SK-N-SH (cell line): ENCODE measurements at regions not wholly inside any gene's neighbourhood (a gene's known extent, or its start where the extent isn't known, plus 50 kb on each side); places are given as distances from the start of the nearest gene placed in this dataset.
"Not testable (repeated sequence)": the region's sequence is repeated elsewhere in the genome, so short reads cannot be mapped to it uniquely, and the experiment has no call there.

ENCODE experiments used
- CTCF ChIA-PET: fragments of 300-600, 350-600 bp; formaldehyde crosslinking; extraction: SDS; loops from one replicate; lab custom pipeline; 2021; lab: Yijun Ruan, JAX
- POLR2A ChIA-PET: fragments of 350-600 bp; sonication (Branson Sonifier 250); formaldehyde crosslinking; extraction: SDS; loops from one replicate; lab custom pipeline; 2020; ENCODE audit warnings: antibody characterized with exemption, inconsistent platforms; lab: Yijun Ruan, JAX
- DNase-seq: peaks from one replicate; pipeline ENCODE4 v3.0.0; 2012
- H2AFZ ChIP-seq: fragments of 200-600 bp; sonication (generic); 2 replicates; pipeline ENCODE4 v1.8.1; 2016; ENCODE audit warnings: antibody characterized with exemption, mild to moderate bottlenecking, low read depth
- H3F3A ChIP-seq: fragments of 200-600 bp; sonication (generic); replicated peaks from 2 replicates; pipeline ENCODE3; 2016; ENCODE audit warnings: antibody characterized with exemption, mild to moderate bottlenecking; ENCODE audit not compliant: insufficient read depth
- H3K27ac ChIP-seq, 2 experiments: fragments of 200-500 bp in 1 of 2; fragments of 200-600 bp in 1 of 2; sonication (Bioruptor generic) in 1 of 2; sonication (generic), shearing (Covaris generic) in 1 of 2; 2 replicates each; pipeline versions ENCODE4 v1.5.1 to v1.6.1; 2014 to 2016; ENCODE audit warnings: low read depth in 2 of 2, inconsistent platforms in 1 of 2, low read length in 1 of 2, mild to moderate bottlenecking in 1 of 2, mixed read lengths in 1 of 2
- H3K27me3 ChIP-seq: fragments of 200-600 bp; sonication (generic), shearing (Covaris generic); 2 replicates; pipeline ENCODE4 v1.6.1; 2016; ENCODE audit warnings: mixed run types; ENCODE audit not compliant: insufficient read depth
- H3K36me3 ChIP-seq, 2 experiments: fragments of 200-500 bp in 1 of 2; fragments of 200-600 bp in 1 of 2; sonication (Bioruptor generic) in 1 of 2; sonication (generic) in 1 of 2; replicated peaks in 1 of 2; 2 replicates each; pipeline versions ENCODE3 to v1.5.1; 2014 to 2016; ENCODE audit warnings: low read length in 1 of 2, mild to moderate bottlenecking in 1 of 2; ENCODE audit not compliant: insufficient read depth in 2 of 2, control insufficient read depth in 1 of 2
- H3K4me1 ChIP-seq, 2 experiments: fragments of 200-500 bp in 1 of 2; fragments of 200-600 bp in 1 of 2; sonication (Bioruptor generic) in 1 of 2; sonication (generic), shearing (Covaris generic) in 1 of 2; 2 replicates each; pipeline versions ENCODE4 v1.5.1 to v1.6.1; 2014 to 2016; ENCODE audit warnings: low read depth in 1 of 2, low read length in 1 of 2, mixed run types in 1 of 2; ENCODE audit not compliant: insufficient read depth in 2 of 2, control insufficient read depth in 1 of 2
- H3K4me2 ChIP-seq: fragments of 200-600 bp; sonication (generic), shearing (Covaris generic); 2 replicates; pipeline ENCODE4 v1.6.1; 2017; ENCODE audit warnings: mixed run types
- H3K4me3 ChIP-seq, 2 experiments: fragments of 200-500 bp in 1 of 2; fragments of 200-600 bp in 1 of 2; sonication (Bioruptor generic) in 1 of 2; sonication (generic), shearing (Covaris generic) in 1 of 2; 2 replicates each; pipeline versions ENCODE4 v1.5.1 to v1.8.1; 2014 to 2016; ENCODE audit warnings: low read depth in 2 of 2, inconsistent platforms in 1 of 2, low read length in 1 of 2, mild to moderate bottlenecking in 1 of 2, mixed read lengths in 1 of 2, moderate library complexity in 1 of 2
- H3K79me2 ChIP-seq: fragments of 200-600 bp; sonication (generic); 2 replicates; pipeline ENCODE4 v1.8.1; 2017; ENCODE audit warnings: mild to moderate bottlenecking; ENCODE audit not compliant: insufficient read depth
- H3K9ac ChIP-seq: fragments of 200-600 bp; sonication (generic); 2 replicates; pipeline ENCODE4 v1.6.1; 2017; ENCODE audit warnings: mixed run types
- H3K9me2 ChIP-seq: fragments of 200-600 bp; sonication (generic); 2 replicates; pipeline ENCODE4 v1.6.1; 2017; ENCODE audit warnings: mixed run types
- H3K9me3 ChIP-seq: fragments of 200-600 bp; sonication (generic); 2 replicates; pipeline ENCODE4 v1.6.1; 2017; ENCODE audit warnings: mixed run types, mild to moderate bottlenecking, moderate library complexity
- H4K20me1 ChIP-seq: fragments of 200-600 bp; sonication (generic); 2 replicates; pipeline ENCODE4 v1.6.1; 2017; ENCODE audit warnings: mild to moderate bottlenecking, mixed run types; ENCODE audit not compliant: insufficient read depth
- ELF1 ChIP-seq: IDR thresholded peaks from 2 replicates; pipeline ENCODE4 v1.4.0; 2012
- FOSL2 ChIP-seq: IDR thresholded peaks from 2 replicates; pipeline ENCODE4 v1.4.0; 2012; ENCODE audit warnings: low read depth, mild to moderate bottlenecking, moderate library complexity, borderline replicate concordance
- MEF2A ChIP-seq: IDR thresholded peaks from 2 replicates; pipeline ENCODE4 v1.4.0; 2012; ENCODE audit warnings: low read depth, borderline replicate concordance
- NFIC ChIP-seq: IDR thresholded peaks from 2 replicates; pipeline ENCODE4 v1.4.0; 2012; ENCODE audit warnings: borderline replicate concordance
- NRF1 ChIP-seq: IDR thresholded peaks from 2 replicates; pipeline ENCODE4 v1.6.1; 2012; ENCODE audit warnings: low read depth, mild to moderate bottlenecking, low read length
- RCOR1 ChIP-seq: fragments of 150-350 bp; IDR thresholded peaks from 2 replicates; pipeline ENCODE4 v1.6.1; 2017; ENCODE audit warnings: antibody characterized with exemption, low read length
- RFX5 ChIP-seq: IDR thresholded peaks from 2 replicates; pipeline ENCODE4 v1.6.1; 2012; ENCODE audit warnings: mild to moderate bottlenecking, improper control_type of control experiment, low read length
- SMC3 ChIP-seq: IDR thresholded peaks from 2 replicates; pipeline ENCODE4 v1.6.1; 2012; ENCODE audit warnings: low read depth, low read length, improper control_type of control experiment
- TCF12 ChIP-seq: IDR thresholded peaks from 2 replicates; pipeline ENCODE4 v1.4.0; 2012
- whole genome bisulfite sequencing: methylation state at CpG from one replicate; pipeline ENCODE4 v1.1.6; 2017; ENCODE audit warnings: low lambda C conversion rate; 5-methylcytosine and 5-hydroxymethylcytosine counted together

- no peak overlapping the region for H3K9ac ChIP-seq
- H3K4me3 ChIP-seq, result no peak overlapping the region
- 55% methylated on average over 2 of the region's 2 CpGs for WGBS
- peak; percentile 19; the same call in 1 of the 2 replicates for TF ChIP-seq TCF12
- TF ChIP-seq NFIC, result no peak
- no peaks in the 10 kb centered on the region for H3K36me3 ChIP-seq
- H3F3A ChIP-seq, result no peaks in the 10 kb centered on the region
- no peaks in the 10 kb centered on the region for H3K79me2 ChIP-seq
- H3K9me2 ChIP-seq, result no peaks in the 10 kb centered on the region
- H2AFZ ChIP-seq, result no peak overlapping the region
- no peaks in the 10 kb centered on the region for H3K9me3 ChIP-seq
- H3K27ac ChIP-seq, result no peak overlapping the region
- H3K4me1 ChIP-seq, result peaks cover 11 to 12% of the 10 kb centered on the region in 2 experiments; a peak in 2 of 4 replicates
- H4K20me1 ChIP-seq, result no peaks in the 10 kb centered on the region
- DNase-seq, result no peak
- ChIA-PET POLR2A (no interaction called here), CTCF (no interaction called here)
- no peaks in the 10 kb centered on the region for H3K27me3 ChIP-seq
- H3K4me2 ChIP-seq, result no peak overlapping the region
Observed at GRCh38 chr16:14015948-14016347, 55.2 kb upstream of the MRTFB start.

GRCh38 chr16:14016362-14016761 lies 54.8 kb upstream of the MRTFB start:
- CTCF ChIA-PET, POLR2A ChIA-PET: not testable (repeated sequence)

GRCh38 chr16:14017886-14018285 lies 53.2 kb upstream of the MRTFB start:
- Histone ChIP-seq H3F3A (no peaks in the 10 kb centered on the region), H3K36me3 (no peaks in the 10 kb centered on the region), H3K4me2 (no peak overlapping the region), H3K9me3 (no peaks in the 10 kb centered on the region), H3K9ac (no peak overlapping the region), H3K9me2 (no peaks in the 10 kb centered on the region), H4K20me1 (no peaks in the 10 kb centered on the region), H3K4me1 (peaks cover 11% of the 10 kb centered on the region in 2 experiments; a peak in 2 of 4 replicates), H3K79me2 (no peaks in the 10 kb centered on the region), H2AFZ (no peak overlapping the region), H3K27ac (no peak overlapping the region), H3K4me3 (no peak overlapping the region), H3K27me3 (no peaks in the 10 kb centered on the region)
- 57% methylated on average over 2 of the region's 2 CpGs for WGBS
- ChIA-PET CTCF (interaction anchor here (0.8 kb wide), 1 partner anchor 232 kb away, joined by 3 read pairs; no protein-coding TSS in a partner anchor), POLR2A (interaction anchor here (0.8 kb wide), 1 partner anchor 54 kb away, joined by 4 read pairs; no protein-coding TSS in a partner anchor)
- no peak for DNase-seq
- TF ChIP-seq FOSL2 (no peak), RCOR1 (no peak), SMC3 (no peak), ELF1 (no peak), RFX5 (no peak), MEF2A (no peak), TCF12 (no peak), NRF1 (no peak)

More at GRCh38 chr16:14016362-14016761, 54.8 kb upstream of the MRTFB start:
- H3K27ac ChIP-seq, H3K79me2 ChIP-seq, H3K36me3 ChIP-seq, H3K9me3 ChIP-seq, H3K9me2 ChIP-seq, H3K4me3 ChIP-seq, H3F3A ChIP-seq, DNase-seq, H2AFZ ChIP-seq, H3K9ac ChIP-seq, H3K27me3 ChIP-seq, H4K20me1 ChIP-seq, H3K4me2 ChIP-seq: not testable (repeated sequence)
- WGBS, result 84% methylated on average over 15 of the region's 15 CpGs
- H3K4me1 ChIP-seq, result peaks cover 11 to 12% of the 10 kb centered on the region in 2 experiments; a peak in 2 of 4 replicates
